GM18507 (cell line): ENCODE measurements at regions not wholly inside any gene's neighbourhood (a gene's known extent, or its start where the extent isn't known, plus 50 kb on each side); places are given as distances from the start of the nearest gene placed in this dataset.

Experiments
- DNase-seq: peaks from one replicate; pipeline ENCODE4 v3.0.0; 2011; ENCODE audit warnings: low read depth; ENCODE audit not compliant: insufficient read length; ENCODE audit errors: extremely low spot score
- FAIRE-seq: peaks from 2 replicates; lab custom pipeline; 2011; peaks lifted over from hg19 to GRCh38; lab: Jason Lieb, UNC

DNA sequence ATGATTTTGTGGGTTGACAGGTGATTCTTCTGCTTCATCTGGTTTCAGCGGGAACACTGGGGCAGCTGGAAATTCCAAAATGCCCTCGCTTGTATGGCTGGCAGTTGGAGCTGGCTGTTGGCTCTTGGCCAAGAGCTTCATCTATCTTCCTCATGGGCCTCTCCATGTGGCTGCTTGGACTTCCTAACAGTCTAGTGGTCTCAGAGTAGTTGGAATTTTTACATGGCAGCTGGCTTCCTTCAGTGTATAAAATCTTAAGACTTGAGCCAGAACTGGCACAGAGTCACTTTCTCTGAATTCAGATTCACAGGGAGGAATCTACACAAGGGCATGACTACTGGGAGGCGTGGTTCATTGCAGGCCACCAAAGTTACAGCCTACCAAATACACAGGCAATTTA lies 204.9 kb upstream of the RMST start:
- FAIRE-seq (no peak), DNase-seq (no peak)

DNA sequence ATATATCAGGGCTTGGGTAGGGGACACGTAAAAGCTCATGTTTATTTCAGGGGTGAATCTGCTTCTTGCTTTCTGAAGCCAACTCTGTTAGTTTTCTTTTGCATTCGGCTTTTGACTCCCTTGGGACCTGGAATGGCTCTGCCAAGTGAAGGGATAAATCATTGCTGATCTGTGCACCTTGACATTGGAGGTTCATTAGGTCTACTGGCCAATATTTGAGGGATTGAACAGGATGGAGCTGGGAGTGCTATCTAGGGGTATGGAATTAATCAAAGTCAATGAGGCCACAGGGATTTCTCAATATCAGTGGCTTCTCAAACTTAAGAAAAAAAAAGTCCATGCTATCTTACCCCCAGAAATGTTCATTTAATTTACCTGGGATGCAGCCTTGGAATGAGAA lies 203.5 kb upstream of the RMST start:
- DNase-seq (no peak), FAIRE-seq (no peak)

DNA sequence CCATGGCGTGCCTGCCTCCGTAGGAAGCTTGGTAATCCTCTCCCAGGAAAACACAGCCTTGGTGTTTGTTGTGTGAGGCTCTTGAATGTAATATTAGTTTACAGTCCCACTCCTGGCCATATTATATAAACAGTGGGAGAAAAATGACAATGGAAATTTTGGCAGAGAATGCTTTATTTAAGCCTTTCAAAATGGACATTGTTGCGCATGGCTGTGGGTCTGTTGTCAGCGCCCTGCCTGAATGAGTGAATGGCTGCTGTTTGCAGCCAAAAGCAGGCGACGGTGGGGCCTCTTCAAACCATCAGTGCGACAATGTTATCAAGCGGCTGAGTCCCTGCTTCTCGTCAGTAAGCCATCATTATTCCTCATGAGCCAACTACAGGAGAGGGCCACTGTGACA lies 201.8 kb upstream of the RMST start:
- no peak for FAIRE-seq

DNA sequence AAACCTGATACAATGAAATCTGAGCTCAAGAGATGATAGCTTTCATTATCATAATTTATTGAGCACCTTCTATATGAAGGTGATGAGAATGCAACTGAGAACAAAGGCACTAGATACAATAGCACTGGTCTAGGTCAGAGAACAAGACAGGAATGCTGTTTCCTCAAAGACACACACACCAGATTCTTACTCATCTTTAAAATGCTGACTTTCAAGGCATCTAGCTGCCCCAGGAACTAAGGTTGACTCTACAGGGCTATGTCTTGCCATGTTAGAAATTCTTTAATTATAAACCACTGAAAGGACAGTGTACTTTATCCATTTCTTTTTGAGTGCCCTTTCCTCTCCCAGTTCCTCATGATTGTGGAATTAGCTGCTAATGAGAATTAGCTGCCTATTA lies 195.4 kb upstream of the RMST start:
- DNase-seq (no peak), FAIRE-seq (no peak)

More for the DNA sequence above, 201.8 kb upstream of the RMST start:
- no peak for DNase-seq

DNA sequence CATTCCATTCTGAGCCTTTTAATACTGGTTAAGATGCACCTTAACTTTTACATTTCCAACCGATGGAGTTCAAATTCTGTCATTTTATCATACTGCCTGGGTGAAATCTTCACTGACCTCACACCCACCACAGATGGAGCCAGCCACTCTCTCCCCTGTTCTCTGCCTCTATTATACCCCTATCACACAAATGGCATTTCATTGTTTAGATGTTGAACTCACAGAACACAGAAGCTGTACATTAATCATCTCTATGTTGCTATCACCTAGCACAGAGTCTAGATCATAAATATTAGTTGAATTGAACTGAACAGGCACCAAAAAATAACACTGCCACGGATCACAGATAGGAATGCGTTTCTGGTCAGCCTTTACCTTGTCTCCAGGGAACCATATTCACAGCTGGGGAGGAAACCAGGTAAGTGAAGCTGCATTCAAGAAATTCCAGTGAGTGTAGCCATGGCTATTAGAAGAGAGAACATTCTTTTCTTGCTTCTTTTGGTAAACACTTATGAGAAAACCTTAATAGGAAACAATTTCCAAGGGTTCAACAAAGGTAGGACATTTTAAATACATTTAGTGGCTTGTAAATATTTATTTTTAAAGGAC lies 194.9 kb upstream of the RMST start:
- FAIRE-seq (no peak), DNase-seq (no peak)

DNA sequence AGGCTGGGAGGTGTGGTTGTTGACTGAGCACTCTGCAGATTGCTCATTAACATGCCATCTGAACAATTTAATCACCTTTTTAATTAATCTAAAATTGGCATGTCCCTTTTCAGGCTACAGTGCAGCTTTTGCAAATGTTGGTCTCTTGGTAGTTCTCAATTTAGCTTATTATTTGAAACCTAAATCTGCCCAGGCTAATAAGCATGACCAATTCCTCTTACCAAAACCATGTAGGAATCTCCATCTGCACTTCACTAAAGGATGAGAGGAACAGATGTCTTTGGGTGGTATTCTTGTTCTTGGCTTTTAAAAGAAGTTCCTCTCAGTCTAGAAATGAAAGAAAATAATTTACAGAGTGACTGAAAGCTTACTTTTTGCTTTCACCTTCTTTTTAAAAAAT lies 190.1 kb upstream of the RMST start:
- FAIRE-seq = no peak
- DNase-seq = no peak

DNA sequence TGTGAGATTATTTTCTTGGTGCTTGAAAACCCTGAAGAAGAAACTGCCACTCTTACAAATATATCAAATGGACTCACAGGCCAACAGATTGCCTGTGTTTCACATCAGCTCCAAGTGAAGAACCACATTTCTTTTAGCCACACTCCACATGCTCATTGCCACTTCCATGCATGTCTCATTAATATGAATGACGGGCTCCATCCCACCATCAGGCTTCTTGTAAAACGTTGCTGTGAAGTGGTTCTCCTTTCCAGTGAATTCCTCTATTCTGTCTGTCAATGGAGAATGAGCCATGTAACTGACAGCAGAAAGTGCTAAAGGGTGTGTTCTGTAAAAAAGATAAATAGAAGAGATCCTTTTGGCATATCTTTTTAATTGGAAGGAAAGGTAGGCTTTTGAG lies 188.2 kb upstream of the RMST start:
- FAIRE-seq = no peak
- DNase-seq = no peak

DNA sequence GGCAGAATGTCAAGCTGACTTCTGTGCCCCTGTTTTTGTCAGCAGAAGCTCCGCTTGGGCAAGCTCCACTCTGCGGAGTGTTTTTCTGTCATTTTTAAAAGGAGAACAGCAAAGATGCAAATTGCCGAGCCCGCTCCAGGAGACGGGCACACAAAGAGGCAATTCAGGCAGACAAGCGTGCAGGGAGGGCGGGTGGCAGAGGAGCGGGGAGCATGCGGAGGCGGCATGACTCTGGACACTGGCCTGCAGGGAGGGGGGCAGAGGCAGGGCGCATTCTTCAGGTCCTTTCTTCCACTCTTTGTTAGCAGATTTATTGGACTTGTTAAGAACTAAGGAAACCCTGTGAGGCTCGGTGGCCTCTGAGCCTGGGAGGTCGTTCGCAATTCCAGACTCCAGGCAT lies 187.3 kb upstream of the RMST start:
- FAIRE-seq = no peak
- DNase-seq = no peak

DNA sequence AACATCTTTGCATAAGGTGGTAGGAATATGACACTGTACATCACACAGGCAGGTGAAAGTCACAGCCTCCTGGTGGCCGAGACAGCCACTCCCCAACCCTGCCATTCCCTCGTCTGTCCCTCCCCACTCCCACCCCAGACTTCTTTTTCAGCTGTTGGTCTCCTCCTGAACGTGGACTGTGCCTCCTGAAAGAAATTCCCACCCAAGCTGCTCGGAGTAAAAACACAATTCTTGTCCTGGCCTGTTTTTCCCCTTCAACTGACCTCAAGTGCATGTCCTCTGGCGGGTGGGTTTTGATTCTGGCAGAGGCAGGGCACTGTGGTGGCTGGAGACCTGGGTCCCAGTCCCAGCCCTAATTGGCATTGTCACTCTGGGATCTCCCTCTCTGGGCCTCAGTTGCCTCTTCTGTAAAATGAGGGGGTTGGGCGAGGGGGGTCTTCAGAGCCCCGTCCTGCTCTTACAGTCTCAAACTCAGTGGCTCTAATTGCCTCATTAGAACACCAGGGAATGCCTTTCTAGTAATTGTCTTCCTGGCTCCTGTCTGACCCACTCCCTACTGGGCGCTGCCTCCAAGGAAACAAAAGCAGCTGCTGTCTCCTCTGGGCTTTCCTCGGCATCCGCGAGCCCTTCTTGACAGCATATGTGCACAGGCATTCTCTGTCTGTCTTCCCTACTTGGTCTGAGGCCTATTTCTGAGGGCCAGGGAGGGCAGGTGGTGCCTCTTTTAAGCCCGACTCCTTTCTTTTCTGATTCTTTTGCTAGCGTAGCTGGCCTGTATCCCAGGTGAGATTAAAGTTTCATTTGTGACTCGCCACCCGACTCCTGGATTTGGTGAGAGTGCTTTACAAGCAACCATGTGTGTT lies 186.6 kb upstream of the RMST start:
- FAIRE-seq (no peak), DNase-seq (no peak)

DNA sequence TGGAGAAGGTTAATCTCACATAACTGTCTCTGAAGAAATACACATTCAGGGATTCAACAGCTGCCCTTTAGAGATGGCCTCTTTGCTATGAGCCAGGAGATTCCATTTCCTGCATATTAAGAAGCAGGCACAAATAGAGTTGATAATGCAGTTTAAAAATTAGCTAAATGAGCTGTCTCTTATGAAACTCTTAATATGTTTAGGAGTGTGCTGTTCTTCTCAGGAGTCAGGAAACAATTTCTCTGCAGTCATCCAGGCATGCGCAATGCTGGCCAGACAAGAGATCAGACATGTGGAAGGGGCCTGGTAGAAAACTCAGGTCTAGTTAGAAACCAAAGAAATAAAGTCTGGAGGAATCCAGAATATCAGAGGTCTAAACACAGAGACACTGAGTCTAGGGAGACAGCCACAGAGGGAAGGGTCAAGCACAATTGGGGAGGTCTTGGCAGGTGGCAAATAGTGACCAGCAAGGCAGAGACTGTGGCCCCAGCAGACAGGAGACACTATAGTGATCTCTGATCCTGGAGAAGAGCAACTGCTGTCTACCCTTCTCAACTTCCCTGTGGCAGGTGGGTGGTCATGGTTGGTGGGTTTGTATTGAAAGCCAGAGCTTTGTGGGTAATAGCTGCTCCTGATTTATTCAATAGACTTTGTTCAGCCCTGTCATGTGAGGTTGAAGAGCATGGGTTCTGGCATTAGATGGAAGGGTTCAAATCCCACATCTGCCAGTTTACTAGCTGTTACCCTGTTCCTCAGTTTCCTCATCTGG lies 185.8 kb upstream of the RMST start:
- DNase-seq (no peak), FAIRE-seq (no peak)

DNA sequence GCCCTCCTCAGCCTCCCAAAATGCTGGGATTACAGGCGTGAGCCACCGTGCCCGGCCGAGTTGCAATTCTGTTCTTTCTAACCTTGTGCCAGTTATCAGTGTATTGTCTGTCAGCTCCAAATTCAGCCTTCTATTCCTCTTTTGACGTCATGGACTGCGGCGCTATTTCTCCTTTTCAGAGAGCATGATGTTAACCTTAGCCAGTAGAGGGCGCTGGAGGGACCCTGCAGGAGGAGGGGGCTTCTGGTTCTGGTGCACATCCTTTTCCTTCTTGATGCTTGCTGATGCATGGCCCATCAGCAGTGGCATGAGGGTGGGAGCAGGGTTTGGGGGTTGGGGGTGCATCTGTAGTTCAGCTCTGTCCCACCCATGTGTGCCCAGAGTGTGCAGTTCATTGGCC lies 179.3 kb upstream of the RMST start:
- DNase-seq (no peak), FAIRE-seq (no peak)

DNA sequence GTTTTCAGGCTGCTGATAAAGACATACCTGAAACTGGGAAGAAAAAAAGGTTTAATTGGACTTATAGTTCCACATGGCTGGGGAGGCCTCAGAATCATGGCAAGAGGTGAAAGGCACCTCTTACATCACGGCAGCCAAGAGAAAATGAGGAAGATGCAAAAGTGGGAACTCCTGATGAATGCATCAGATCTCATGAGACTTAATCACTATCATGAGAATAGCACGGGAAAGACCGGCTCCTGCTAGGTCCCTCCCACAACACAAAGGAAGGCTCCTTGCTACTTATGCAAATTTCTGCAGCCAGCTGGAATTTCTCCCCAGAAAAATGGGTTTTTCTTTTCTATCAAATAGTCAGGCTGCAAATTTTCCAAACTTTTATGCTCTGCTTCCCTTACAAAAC lies 174.1 kb upstream of the RMST start:
- no peak for FAIRE-seq
- DNase-seq = no peak

DNA sequence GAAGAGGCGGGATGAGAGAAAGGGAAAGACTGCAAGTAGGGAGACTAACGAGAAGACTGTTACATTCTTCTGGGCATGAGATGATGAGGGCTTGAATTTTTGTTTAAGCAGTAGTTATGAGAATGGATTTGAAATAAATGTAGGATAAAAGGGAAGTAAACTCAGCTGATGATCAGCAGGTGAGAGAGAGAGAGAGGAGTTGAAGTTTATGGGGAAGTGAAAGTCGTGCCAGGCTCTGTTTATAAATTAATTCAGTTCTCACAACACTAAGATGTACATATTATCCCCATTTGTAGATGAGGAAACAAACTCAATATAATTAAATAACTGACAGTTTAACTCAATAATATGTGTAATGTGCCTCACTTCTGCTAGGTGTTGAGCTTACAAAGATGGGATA lies 170.0 kb upstream of the RMST start:
- FAIRE-seq (no peak), DNase-seq (no peak)

DNA sequence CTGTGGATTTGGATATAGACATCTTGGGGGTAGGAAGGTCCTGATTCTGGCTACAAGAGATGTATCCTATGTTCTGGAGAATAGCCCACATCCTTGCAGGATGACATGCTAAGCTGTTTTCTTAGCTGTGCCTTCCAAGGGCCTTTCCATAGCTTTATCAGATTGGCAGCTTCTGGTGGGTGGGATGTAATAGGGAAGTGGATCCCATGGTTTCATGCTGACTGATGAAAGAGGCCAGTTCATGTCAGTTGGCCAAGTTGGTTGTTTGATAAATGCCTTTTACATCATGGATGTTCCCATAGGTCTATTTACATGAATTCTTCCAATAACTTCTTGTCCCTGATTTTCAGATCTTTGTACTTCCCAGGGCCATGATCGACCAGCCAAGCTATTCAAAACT lies 169.1 kb upstream of the RMST start:
- DNase-seq = no peak
- no peak for FAIRE-seq

DNA sequence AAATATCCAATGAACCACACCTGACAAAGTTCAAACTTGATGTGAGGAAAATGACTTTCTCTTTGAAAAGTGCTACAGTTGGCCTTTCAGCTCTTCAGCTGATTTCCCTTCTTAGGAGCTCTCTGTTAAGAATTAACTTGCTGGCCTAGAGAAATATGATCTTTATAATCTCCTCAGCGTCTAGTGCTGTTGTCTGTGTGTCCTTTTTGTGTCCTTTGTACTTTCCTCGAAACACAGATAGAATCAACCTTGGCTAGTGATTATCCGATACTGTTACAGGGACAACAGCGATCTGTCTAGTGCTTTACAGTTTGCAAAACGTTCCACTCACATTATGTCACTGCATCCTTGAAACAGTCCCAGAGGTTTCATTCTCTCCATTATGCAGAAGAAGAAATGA lies 162.8 kb upstream of the RMST start:
- DNase-seq (no peak), FAIRE-seq (no peak)

DNA sequence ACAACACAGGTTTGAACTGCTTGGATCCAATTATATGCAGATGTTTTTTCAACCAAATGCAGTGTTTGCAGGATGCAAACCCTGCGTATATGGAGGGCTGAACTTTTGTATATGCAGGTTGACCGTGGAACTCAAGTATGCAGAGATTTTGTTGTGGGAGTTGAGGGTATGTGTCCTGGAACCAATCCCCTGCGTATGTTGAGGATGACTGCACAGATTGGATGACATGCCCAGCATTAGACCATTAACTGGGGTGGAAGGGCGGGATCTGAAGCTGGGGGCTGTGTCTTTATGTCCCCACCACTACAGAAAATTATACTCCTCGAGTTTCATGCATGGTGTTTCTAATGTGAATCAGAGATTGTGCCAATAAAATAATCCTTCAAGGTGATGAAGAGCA lies 162.2 kb upstream of the RMST start:
- no peak for DNase-seq
- FAIRE-seq = no peak

DNA sequence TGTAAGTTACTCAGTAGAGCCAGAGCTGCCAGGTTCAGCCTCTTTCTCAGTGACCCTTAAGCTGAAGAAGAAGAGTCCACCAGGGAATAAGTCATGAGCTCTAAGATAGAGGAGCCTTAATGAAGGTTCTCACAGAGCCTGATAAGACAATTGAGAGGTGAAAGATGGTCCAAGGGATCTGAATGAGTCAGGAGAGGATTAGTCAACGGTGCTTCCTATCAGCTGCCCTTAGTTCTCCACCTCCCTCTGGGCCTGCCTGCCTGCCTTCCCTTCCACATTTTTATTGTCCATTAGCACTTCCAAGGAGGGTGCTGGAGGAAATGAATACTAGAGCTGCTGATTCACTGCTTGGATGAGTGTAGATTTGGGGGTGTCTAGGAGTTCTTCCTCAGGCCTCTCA lies 161.7 kb upstream of the RMST start:
- DNase-seq (no peak), FAIRE-seq (no peak)

DNA sequence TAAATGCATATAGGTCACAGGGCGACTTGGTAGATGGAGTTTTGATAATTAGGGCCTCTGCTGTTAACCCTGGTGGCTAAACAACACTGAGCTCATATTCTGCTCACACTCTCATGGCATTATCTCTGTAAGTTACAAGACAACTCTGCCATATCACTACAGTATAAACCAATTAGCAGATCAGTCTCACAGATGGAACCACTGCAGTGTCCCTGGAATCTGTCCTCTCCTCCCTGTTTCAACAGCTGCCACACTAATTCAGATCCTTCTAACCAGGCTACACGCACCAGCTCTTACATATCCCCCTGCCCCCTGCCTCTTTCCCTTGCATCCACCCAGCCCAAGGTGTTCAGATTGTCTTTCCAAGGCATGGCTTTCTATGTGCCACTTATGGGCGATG lies 161.0 kb upstream of the RMST start:
- FAIRE-seq (no peak), DNase-seq (no peak)

DNA sequence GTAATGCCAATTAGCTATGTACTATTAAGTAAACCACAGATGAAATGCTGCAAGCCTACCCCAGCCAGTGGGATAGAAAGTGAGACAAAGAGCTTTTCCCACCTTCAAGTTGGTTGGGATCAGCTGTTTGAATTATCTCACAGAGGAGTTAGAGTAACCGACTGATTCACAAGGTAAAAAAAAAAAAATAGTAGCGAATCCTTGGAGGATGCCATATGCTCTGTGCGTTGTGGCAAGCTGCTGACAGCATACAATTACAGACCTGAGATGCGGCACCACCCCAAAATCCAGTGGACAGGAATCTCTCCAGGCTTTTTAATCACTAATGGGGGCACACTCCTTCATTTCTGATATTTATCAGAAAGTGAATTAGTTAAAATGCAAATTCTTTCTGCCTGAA lies 157.0 kb upstream of the RMST start:
- DNase-seq = no peak
- no peak for FAIRE-seq

DNA sequence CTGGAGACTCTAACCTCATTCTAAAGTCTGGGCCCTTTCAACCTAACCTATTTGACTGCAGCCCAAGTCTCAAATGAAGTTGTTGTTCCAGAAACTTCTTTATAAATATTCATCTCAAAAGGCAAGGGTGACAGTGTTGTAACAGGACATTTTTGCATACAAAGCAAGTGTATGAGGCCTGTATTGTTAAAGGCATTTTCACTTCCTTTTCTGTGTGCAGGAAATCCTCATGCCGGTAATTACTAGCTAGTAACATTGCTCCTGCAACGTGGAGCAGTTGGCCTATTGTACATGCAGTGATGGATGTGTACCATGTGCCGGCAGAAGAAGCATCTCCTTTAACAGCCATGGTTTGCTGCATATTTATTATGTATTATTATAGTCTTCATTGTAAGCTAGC lies 156.5 kb upstream of the RMST start:
- FAIRE-seq (peak; percentile 60), DNase-seq (no peak)
